ENCODE measurements at regions not wholly inside any gene's neighbourhood (a gene's known extent, or its start where the extent isn't known, plus 50 kb on each side); places are given as distances from the start of the nearest gene placed in this dataset.

DNA sequence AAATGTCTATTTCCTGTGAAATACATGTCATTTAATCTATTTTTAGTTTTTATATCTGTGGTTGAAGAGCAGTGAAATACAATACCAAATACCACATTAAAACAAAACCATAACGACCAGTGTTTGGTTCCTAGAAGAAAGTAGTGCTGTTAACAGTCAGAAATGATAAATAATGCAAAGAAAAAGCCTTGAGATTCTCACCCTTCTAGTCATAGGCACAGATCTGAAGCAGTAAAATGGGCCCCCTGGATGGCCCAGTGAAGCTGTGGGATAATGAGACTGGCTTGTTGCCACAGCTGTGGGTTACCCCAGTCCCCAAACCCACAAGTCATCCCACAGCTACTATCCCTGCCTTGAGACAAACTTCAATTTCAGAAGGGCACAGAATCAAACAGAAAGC is 137.3 kb upstream of the RPL34 start (continued):
- TF ChIP-seq, protein P1, sequence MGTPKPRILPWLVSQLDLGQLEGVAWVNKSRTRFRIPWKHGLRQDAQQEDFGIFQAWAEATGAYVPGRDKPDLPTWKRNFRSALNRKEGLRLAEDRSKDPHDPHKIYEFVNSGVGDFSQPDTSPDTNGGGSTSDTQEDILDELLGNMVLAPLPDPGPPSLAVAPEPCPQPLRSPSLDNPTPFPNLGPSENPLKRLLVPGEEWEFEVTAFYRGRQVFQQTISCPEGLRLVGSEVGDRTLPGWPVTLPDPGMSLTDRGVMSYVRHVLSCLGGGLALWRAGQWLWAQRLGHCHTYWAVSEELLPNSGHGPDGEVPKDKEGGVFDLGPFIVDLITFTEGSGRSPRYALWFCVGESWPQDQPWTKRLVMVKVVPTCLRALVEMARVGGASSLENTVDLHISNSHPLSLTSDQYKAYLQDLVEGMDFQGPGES (IDR thresholded peaks at IDR 0.05; ENCODE audit: low read depth, low read length) = no peak

DNA sequence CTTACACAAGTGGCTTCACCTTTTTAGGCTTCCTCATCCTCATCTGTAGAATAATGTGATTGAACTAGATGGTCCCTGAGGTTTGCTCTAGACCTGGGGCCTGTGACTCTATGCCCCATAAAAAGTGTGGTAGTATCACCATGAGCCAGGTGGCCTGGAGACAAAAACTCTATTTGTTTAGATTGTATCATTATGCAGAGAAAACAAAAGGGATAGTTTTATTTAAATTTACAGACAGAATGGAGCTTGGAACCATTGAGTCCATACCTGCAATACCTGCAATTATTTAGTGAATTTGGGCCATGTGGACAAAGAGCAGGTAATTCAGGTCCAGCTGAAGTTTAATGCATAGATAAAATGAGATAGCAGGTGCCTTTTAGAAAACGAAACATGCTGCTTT is 139.5 kb upstream of the RPL34 start:
- H3F3A ChIP-seq (replicated peaks; ENCODE audit: insufficient read depth) = no peaks in the 10 kb centered on the region
- H3K36me3 ChIP-seq (replicated peaks in 1 of 2; ENCODE audit: control insufficient read depth in 1 of 2, insufficient read depth in 2 of 2, low read length in 1 of 2) = no peaks in the 10 kb centered on the region
- no peak overlapping the region for H3K4me2 ChIP-seq
- H2AFZ ChIP-seq (ENCODE audit: low read depth) = no peak overlapping the region
- no peak for TF ChIP-seq GABPA (IDR thresholded peaks at IDR 0.05; ENCODE audit: low read depth)
- TF ChIP-seq SIN3A (IDR thresholded peaks at IDR 0.05; ENCODE audit: borderline replicate concordance, low read depth, low read length) = no peak
- TF ChIP-seq NRF1 (IDR thresholded peaks at IDR 0.05; ENCODE audit: low read depth, low read length) = no peak
- no peak for TF ChIP-seq GATA2 (CRISPR knock-in tag; IDR thresholded peaks at IDR 0.05)
- CTCF ChIA-PET = no interaction called here
- H3K27ac ChIP-seq (ENCODE audit: low read depth in 2 of 2, low read length in 1 of 2) = no peak overlapping the region
- no peak for DNase-seq
- H3K4me1 ChIP-seq (ENCODE audit: control insufficient read depth in 1 of 2, insufficient read depth in 2 of 2, low read depth in 1 of 2, low read length in 1 of 2) = no peaks in the 10 kb centered on the region
- H3K4me3 ChIP-seq (ENCODE audit: low read depth in 2 of 2, low read length in 1 of 2) = no peak overlapping the region
- no peaks in the 10 kb centered on the region for H3K79me2 ChIP-seq (ENCODE audit: insufficient read depth)
- H3K27me3 ChIP-seq (ENCODE audit: insufficient read depth) = peaks cover 4% of the 10 kb centered on the region; the same call in 1 of the 2 replicates
- 3% methylated on average over 1 of the region's 1 CpG for WGBS (ENCODE audit: low lambda C conversion rate)
- POLR2A ChIA-PET = no interaction called here
- H3K9me2 ChIP-seq = no peaks in the 10 kb centered on the region
- no peaks in the 10 kb centered on the region for H3K9me3 ChIP-seq
- no peak overlapping the region for H3K9ac ChIP-seq
- no peaks in the 10 kb centered on the region for H4K20me1 ChIP-seq (ENCODE audit: insufficient read depth)

DNA sequence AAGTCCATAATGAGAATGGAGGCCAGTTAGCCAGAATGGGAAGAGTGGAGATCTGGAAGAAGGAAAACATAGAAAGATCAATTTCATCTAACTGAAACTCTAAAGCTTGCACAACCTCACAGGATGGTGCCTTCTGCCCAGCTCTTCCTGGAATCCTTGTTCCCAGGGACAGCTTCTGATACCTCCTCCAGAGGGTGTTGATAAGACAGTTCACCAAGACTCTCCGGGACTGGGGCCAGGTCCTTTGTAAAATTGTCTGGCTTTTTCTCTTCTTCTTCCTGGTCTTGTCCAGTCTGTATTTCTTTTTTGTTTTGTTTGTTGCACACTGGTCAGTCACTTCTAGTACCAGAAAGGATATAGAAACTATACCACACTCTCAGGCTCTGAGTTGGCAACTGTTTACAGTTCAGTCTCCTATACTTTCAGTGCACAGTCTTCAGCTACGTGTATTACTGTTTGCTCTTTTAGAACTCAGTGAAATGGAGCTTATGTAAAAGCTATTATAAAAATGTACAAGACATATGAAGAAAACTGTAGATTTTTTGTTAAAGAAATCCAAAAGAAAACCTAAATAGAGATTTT is 142.8 kb upstream of the RPL34 start:
- H3K9me3 ChIP-seq = no peaks in the 10 kb centered on the region
- POLR2A ChIA-PET = no interaction called here
- H3K4me2 ChIP-seq = no peak overlapping the region
- no peak overlapping the region for H2AFZ ChIP-seq (ENCODE audit: low read depth)
- H3K27me3 ChIP-seq (ENCODE audit: insufficient read depth) = peaks cover 4% of the 10 kb centered on the region; the same call in 1 of the 2 replicates
- no peaks in the 10 kb centered on the region for H4K20me1 ChIP-seq (ENCODE audit: insufficient read depth)
- H3K9ac ChIP-seq = no peak overlapping the region
- peaks cover 0 to 2% of the 10 kb centered on the region in 2 experiments; a peak in 2 of 4 replicates for H3K4me1 ChIP-seq (ENCODE audit: control insufficient read depth in 1 of 2, insufficient read depth in 2 of 2, low read depth in 1 of 2, low read length in 1 of 2)
- no peak overlapping the region for H3K27ac ChIP-seq (ENCODE audit: low read depth in 2 of 2, low read length in 1 of 2)
- H3K4me3 ChIP-seq (ENCODE audit: low read depth in 2 of 2, low read length in 1 of 2) = no peak overlapping the region
- CTCF ChIA-PET = no interaction called here
- no peak for TF ChIP-seq TEAD4 (IDR thresholded peaks at IDR 0.05; ENCODE audit: borderline replicate concordance, insufficient read depth)
- TF ChIP-seq EP300 (IDR thresholded peaks at IDR 0.05; ENCODE audit: borderline replicate concordance in 1 of 2, low read depth in 1 of 2, low read length in 1 of 2) = no peak
- no peak for TF ChIP-seq SIN3A (IDR thresholded peaks at IDR 0.05; ENCODE audit: borderline replicate concordance, low read depth, low read length)
- TF ChIP-seq YY1 (IDR thresholded peaks at IDR 0.05; ENCODE audit: low read depth) = no peak
- TF ChIP-seq RFX5 (IDR thresholded peaks at IDR 0.05; ENCODE audit: low read length) = no peak
- TF ChIP-seq POLR2AphosphoS5 (IDR thresholded peaks at IDR 0.05; ENCODE audit: low read depth, low read length) = no peak
- no peak for TF ChIP-seq ELF1 (IDR thresholded peaks at IDR 0.05)
- no peak for TF ChIP-seq RCOR1 (IDR thresholded peaks at IDR 0.05; ENCODE audit: low read length)
- TF ChIP-seq FOXM1 (IDR thresholded peaks at IDR 0.05; ENCODE audit: low read depth) = no peak
- TF ChIP-seq, protein P2, sequence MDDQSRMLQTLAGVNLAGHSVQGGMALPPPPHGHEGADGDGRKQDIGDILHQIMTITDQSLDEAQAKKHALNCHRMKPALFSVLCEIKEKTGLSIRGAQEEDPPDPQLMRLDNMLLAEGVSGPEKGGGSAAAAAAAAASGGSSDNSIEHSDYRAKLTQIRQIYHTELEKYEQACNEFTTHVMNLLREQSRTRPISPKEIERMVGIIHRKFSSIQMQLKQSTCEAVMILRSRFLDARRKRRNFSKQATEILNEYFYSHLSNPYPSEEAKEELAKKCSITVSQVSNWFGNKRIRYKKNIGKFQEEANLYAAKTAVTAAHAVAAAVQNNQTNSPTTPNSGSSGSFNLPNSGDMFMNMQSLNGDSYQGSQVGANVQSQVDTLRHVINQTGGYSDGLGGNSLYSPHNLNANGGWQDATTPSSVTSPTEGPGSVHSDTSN (IDR thresholded peaks at IDR 0.05) = no peak
- no peak for TF ChIP-seq FOXJ3 (CRISPR knock-in tag; IDR thresholded peaks at IDR 0.05)
- TF ChIP-seq, protein P3, sequence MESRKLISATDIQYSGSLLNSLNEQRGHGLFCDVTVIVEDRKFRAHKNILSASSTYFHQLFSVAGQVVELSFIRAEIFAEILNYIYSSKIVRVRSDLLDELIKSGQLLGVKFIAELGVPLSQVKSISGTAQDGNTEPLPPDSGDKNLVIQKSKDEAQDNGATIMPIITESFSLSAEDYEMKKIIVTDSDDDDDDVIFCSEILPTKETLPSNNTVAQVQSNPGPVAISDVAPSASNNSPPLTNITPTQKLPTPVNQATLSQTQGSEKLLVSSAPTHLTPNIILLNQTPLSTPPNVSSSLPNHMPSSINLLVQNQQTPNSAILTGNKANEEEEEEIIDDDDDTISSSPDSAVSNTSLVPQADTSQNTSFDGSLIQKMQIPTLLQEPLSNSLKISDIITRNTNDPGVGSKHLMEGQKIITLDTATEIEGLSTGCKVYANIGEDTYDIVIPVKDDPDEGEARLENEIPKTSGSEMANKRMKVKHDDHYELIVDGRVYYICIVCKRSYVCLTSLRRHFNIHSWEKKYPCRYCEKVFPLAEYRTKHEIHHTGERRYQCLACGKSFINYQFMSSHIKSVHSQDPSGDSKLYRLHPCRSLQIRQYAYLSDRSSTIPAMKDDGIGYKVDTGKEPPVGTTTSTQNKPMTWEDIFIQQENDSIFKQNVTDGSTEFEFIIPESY (IDR thresholded peaks at IDR 0.05; ENCODE audit: borderline replicate concordance, low read depth) = no peak
- no peak for TF ChIP-seq CHD2 (IDR thresholded peaks at IDR 0.05; ENCODE audit: low read length, partially characterized antibody)
- TF ChIP-seq GATA2 (CRISPR knock-in tag; IDR thresholded peaks at IDR 0.05) = no peak
- TF ChIP-seq, protein P4, sequence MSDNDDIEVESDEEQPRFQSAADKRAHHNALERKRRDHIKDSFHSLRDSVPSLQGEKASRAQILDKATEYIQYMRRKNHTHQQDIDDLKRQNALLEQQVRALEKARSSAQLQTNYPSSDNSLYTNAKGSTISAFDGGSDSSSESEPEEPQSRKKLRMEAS (IDR thresholded peaks at IDR 0.05; ENCODE audit: low read depth) = no peak
- no peak for TF ChIP-seq RAD21 (IDR thresholded peaks at IDR 0.05; ENCODE audit: low read length)
- no peaks in the 10 kb centered on the region for H3K79me2 ChIP-seq (ENCODE audit: insufficient read depth)
- no peak for DNase-seq
- WGBS (ENCODE audit: low lambda C conversion rate) = 8% methylated on average over 2 of the region's 2 CpGs
- H3F3A ChIP-seq (replicated peaks; ENCODE audit: insufficient read depth) = no peaks in the 10 kb centered on the region
- H3K36me3 ChIP-seq (replicated peaks in 1 of 2; ENCODE audit: control insufficient read depth in 1 of 2, insufficient read depth in 2 of 2, low read length in 1 of 2) = no peaks in the 10 kb centered on the region
- no peaks in the 10 kb centered on the region for H3K9me2 ChIP-seq
